Fibroblast of the aortic adventitia (primary cell): ENCODE measurements at regions not wholly inside any gene's neighbourhood (a gene's known extent, or its start where the extent isn't known, plus 50 kb on each side); places are given as distances from the start of the nearest gene placed in this dataset.

Experiments
- DNase-seq: peaks from one replicate; pipeline ENCODE4 v3.0.0-alpha.2; 2010; ENCODE audit warnings: low read depth
- H3K4me3 ChIP-seq: 2 replicates; pipeline ENCODE4 v1.5.1; 2011; ENCODE audit warnings: low read depth, mild to moderate bottlenecking, control low read depth, low read length, moderate library complexity
- CTCF ChIP-seq: IDR thresholded peaks from 2 replicates; pipeline ENCODE4 v1.5.1; 2011; ENCODE audit warnings: mild to moderate bottlenecking, low read length, control low read depth, inconsistent platforms; ENCODE audit not compliant: insufficient read depth

- TF ChIP-seq CTCF, result no peak
- DNase-seq, result no peak
- H3K4me3 ChIP-seq, result no peak overlapping the region
Observed at GRCh38 chr15:31561156-31561555, 234.5 kb downstream of the KLF13 start.

- no peak for DNase-seq
- H3K4me3 ChIP-seq, result no peak overlapping the region
- no peak for TF ChIP-seq CTCF
Observed at GRCh38 chr15:31563001-31563400, 236.4 kb downstream of the KLF13 start.

- no peak for TF ChIP-seq CTCF
- no peak for DNase-seq
- H3K4me3 ChIP-seq, result no peak overlapping the region
Observed at GRCh38 chr15:31563421-31563820, 236.8 kb downstream of the KLF13 start.

- DNase-seq, result no peak
- no peak overlapping the region for H3K4me3 ChIP-seq
- no peak for TF ChIP-seq CTCF
Observed at GRCh38 chr15:31567861-31568260, 241.2 kb downstream of the KLF13 start.

GRCh38 chr15:31569836-31570235 lies 243.2 kb downstream of the KLF13 start:
- DNase-seq, result no peak
- no peak overlapping the region for H3K4me3 ChIP-seq
- no peak for TF ChIP-seq CTCF

GRCh38 chr15:31570591-31570990 lies 244.0 kb downstream of the KLF13 start:
- no peak overlapping the region for H3K4me3 ChIP-seq
- no peak for DNase-seq
- no peak for TF ChIP-seq CTCF

- TF ChIP-seq CTCF, result no peak
- H3K4me3 ChIP-seq, result no peak overlapping the region
- no peak for DNase-seq
Observed at GRCh38 chr15:31571676-31572075, 245.0 kb downstream of the KLF13 start.
